Mammary epithelial cell (primary cell): ENCODE measurements at regions not wholly inside any gene's neighbourhood (a gene's known extent, or its start where the extent isn't known, plus 50 kb on each side); places are given as distances from the start of the nearest gene placed in this dataset.

Experiments used
- CTCF ChIP-seq, 2 donors: IDR thresholded peaks in 1 of 2; conservative IDR thresholded peaks in 1 of 2; 2 replicates each; pipeline ENCODE4 v1.5.1; 2011 to 2012; ENCODE audit warnings: inconsistent platforms in 2 of 2, low read length in 2 of 2, mild to moderate bottlenecking in 2 of 2, control low read depth in 1 of 2, low read depth in 1 of 2; ENCODE audit not compliant: insufficient read depth in 1 of 2; ENCODE audit errors: extremely low read depth in 1 of 2
- EZH2 ChIP-seq: IDR thresholded peaks from 2 replicates; pipeline ENCODE4 v1.6.1; 2012; ENCODE audit warnings: low read length, inconsistent platforms, borderline replicate concordance

- TF ChIP-seq EZH2 (no peak), CTCF (conservative IDR thresholded peaks at IDR 0.05 in 1 of 2, IDR thresholded peaks at IDR 0.05 in 1 of 2; ENCODE audit: extremely low read depth in 1 of 2, insufficient read depth in 1 of 2, low read depth in 1 of 2, low read length in 2 of 2) (no peak)
These were observed 179.7 kb downstream of the BCAS1 start for GRCh38 chr20:53890443-53891305.
